WERI-Rb-1 (cell line): ENCODE measurements at regions not wholly inside any gene's neighbourhood (a gene's known extent, or its start where the extent isn't known, plus 50 kb on each side); places are given as distances from the start of the nearest gene placed in this dataset.

Experiments used
- DNase-seq: peaks from one replicate; pipeline ENCODE4 v3.0.0-alpha.2; 2020
- H3K27ac ChIP-seq: fragments of 250-450 bp; sonication (Bioruptor Pico); 2 replicates; pipeline ENCODE4 v1.5.1; 2020; ENCODE audit warnings: mild to moderate bottlenecking, moderate library complexity
- H3K27me3 ChIP-seq: fragments of 250-450 bp; sonication (Bioruptor Pico); 2 replicates; pipeline ENCODE4 v1.5.1; 2021; ENCODE audit warnings: mild to moderate bottlenecking, low read depth, moderate library complexity; ENCODE audit not compliant: insufficient read depth, severe bottlenecking
- H3K36me3 ChIP-seq: fragments of 250-450 bp; sonication (Bioruptor Pico); 2 replicates; pipeline ENCODE4 v1.5.1; 2020; ENCODE audit warnings: mild to moderate bottlenecking, moderate library complexity
- H3K4me3 ChIP-seq: 2 replicates; pipeline ENCODE4 v1.5.1; 2011; ENCODE audit warnings: low read depth, mild to moderate bottlenecking, control low read depth, low read length
- H3K9me3 ChIP-seq: fragments of 250-450 bp; sonication (Bioruptor Pico); 2 replicates; pipeline ENCODE4 v1.5.1; 2021; ENCODE audit warnings: mild to moderate bottlenecking, moderate library complexity; ENCODE audit not compliant: severe bottlenecking
- TF ChIP-seq, protein P1 (sequence below): IDR thresholded peaks from 2 replicates; pipeline ENCODE4 v1.5.1; 2011; ENCODE audit warnings: low read depth, mild to moderate bottlenecking, control low read depth, inconsistent platforms, low read length

- Histone ChIP-seq H3K36me3 (no peaks in the 10 kb centered on the region), H3K9me3 (no peaks in the 10 kb centered on the region), H3K4me3 (no peak overlapping the region), H3K27ac (no peak overlapping the region), H3K27me3 (no peaks in the 10 kb centered on the region)
- DNase-seq: no peak
- TF ChIP-seq, protein P1, sequence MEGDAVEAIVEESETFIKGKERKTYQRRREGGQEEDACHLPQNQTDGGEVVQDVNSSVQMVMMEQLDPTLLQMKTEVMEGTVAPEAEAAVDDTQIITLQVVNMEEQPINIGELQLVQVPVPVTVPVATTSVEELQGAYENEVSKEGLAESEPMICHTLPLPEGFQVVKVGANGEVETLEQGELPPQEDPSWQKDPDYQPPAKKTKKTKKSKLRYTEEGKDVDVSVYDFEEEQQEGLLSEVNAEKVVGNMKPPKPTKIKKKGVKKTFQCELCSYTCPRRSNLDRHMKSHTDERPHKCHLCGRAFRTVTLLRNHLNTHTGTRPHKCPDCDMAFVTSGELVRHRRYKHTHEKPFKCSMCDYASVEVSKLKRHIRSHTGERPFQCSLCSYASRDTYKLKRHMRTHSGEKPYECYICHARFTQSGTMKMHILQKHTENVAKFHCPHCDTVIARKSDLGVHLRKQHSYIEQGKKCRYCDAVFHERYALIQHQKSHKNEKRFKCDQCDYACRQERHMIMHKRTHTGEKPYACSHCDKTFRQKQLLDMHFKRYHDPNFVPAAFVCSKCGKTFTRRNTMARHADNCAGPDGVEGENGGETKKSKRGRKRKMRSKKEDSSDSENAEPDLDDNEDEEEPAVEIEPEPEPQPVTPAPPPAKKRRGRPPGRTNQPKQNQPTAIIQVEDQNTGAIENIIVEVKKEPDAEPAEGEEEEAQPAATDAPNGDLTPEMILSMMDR: no peak
Measured at GRCh38 chr6:126535595-126535994, 195.7 kb downstream of the CENPW start.

- TF ChIP-seq, protein P1: no peak
- Histone ChIP-seq H3K27ac (no peak overlapping the region), H3K36me3 (no peaks in the 10 kb centered on the region), H3K4me3 (no peak overlapping the region), H3K9me3 (no peaks in the 10 kb centered on the region), H3K27me3 (no peaks in the 10 kb centered on the region)
- no peak for DNase-seq
Measured at GRCh38 chr6:126537061-126537816, 197.3 kb downstream of the CENPW start.

DNA sequence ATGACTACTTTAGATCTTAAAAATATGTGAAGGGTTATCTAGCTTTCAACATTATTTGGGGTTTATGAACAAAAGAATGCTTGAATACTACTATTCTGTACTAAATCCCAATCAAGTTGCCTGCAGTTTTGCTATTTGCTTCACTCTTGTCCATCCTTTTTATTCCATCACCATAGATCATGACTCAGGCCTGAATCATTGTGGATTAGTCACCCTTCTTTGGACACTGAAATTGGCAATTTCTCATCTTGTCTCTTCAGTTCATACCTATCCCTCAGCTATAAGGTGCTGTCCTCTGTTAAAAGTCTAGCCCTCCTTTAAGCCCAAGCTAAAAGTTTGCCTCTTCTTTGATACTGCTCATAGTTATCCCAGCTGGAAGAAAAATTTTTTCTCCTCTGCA, 199.1 kb downstream of the CENPW start:
- Histone ChIP-seq H3K9me3 (no peaks in the 10 kb centered on the region), H3K36me3 (no peaks in the 10 kb centered on the region), H3K27me3 (no peaks in the 10 kb centered on the region), H3K4me3 (no peak overlapping the region), H3K27ac (no peak overlapping the region)
- DNase-seq: no peak
- TF ChIP-seq, protein P1: no peak

GRCh38 chr6:126540161-126540560, 200.2 kb downstream of the CENPW start:
- H3K27me3 ChIP-seq: no peaks in the 10 kb centered on the region
- no peak for DNase-seq
- no peaks in the 10 kb centered on the region for H3K36me3 ChIP-seq
- no peaks in the 10 kb centered on the region for H3K9me3 ChIP-seq
- H3K4me3 ChIP-seq: no peak overlapping the region
- TF ChIP-seq, protein P1: no peak
- H3K27ac ChIP-seq: no peak overlapping the region

DNA sequence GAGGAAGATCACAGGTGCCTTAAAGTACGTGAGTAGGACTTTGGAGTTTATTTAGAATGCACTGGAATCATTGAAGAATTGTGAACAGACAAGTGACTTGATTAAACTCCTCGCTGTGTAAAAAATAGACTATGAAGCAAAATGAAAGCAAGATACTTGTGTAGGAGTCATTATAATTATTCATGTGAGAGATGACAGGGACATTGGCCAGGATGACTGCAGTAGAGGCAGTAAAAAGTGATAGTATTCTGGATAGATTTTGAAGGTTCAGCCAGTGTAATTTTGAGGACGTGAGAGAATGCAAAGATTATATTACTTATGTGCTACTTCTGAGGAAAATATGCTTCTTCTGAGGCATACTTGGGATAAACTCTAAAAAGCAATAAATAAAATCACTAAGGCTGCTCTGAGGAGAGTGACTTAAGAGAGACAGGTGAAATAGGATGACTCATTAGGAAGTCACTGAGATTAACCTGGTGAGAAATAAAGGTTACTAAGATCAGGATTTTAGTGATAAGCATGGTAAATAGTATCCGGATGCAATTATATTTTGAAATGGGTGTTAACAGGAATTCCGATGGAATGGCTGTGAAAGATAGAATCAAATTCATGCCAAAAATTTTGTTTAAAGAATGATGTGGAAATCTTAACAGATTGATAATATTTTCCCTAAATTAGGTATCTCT, 202.0 kb downstream of the CENPW start:
- Histone ChIP-seq H3K9me3 (no peaks in the 10 kb centered on the region), H3K27ac (no peak overlapping the region), H3K27me3 (no peaks in the 10 kb centered on the region), H3K36me3 (no peaks in the 10 kb centered on the region), H3K4me3 (no peak overlapping the region)
- no peak for DNase-seq
- TF ChIP-seq, protein P1: no peak
